MG63 (cell line): ENCODE measurements at regions not wholly inside any gene's neighbourhood (a gene's known extent, or its start where the extent isn't known, plus 50 kb on each side); places are given as distances from the start of the nearest gene placed in this dataset.
"Not testable (repeated sequence)": the region's sequence is repeated elsewhere in the genome, so short reads cannot be mapped to it uniquely, and the experiment has no call there.

ENCODE experiments used
- DNase-seq: peaks from one replicate; pipeline ENCODE4 v3.0.0-alpha.2; 2020
- H3K27me3 ChIP-seq: fragments of 250-450 bp; sonication (Bioruptor Pico); 2 replicates; pipeline ENCODE4 v1.5.1; 2020; ENCODE audit warnings: mild to moderate bottlenecking, moderate library complexity
- H3K36me3 ChIP-seq: fragments of 250-450 bp; sonication (Bioruptor Pico); 2 replicates; pipeline ENCODE4 v1.5.1; 2020; ENCODE audit warnings: mild to moderate bottlenecking, moderate library complexity
- H3K4me3 ChIP-seq: fragments of 250-450 bp; sonication (Bioruptor Pico); 2 replicates; pipeline ENCODE4 v1.5.1; 2020; ENCODE audit warnings: mild to moderate bottlenecking, moderate library complexity
- H3K9me3 ChIP-seq: fragments of 250-450 bp; sonication (Bioruptor Pico); 2 replicates; pipeline ENCODE4 v1.5.1; 2020; ENCODE audit warnings: mild to moderate bottlenecking, moderate library complexity

GRCh38 chr1:218896202-218896601, 277.5 kb upstream of the LYPLAL1 start:
- DNase-seq = no peak
- Histone ChIP-seq H3K4me3 (no peak overlapping the region), H3K9me3 (no peaks in the 10 kb centered on the region), H3K27me3 (no peaks in the 10 kb centered on the region), H3K36me3 (no peaks in the 10 kb centered on the region)

- DNase-seq = no peak
- Histone ChIP-seq H3K36me3 (no peaks in the 10 kb centered on the region), H3K4me3 (no peak overlapping the region), H3K27me3 (no peaks in the 10 kb centered on the region), H3K9me3 (no peaks in the 10 kb centered on the region)
These were observed 274.8 kb upstream of the LYPLAL1 start for GRCh38 chr1:218898921-218899320.

- no peak overlapping the region for H3K4me3 ChIP-seq
- no peaks in the 10 kb centered on the region for H3K27me3 ChIP-seq
- H3K9me3 ChIP-seq = no peaks in the 10 kb centered on the region
- H3K36me3 ChIP-seq = no peaks in the 10 kb centered on the region
- no peak for DNase-seq
These were observed 273.1 kb upstream of the LYPLAL1 start for GRCh38 chr1:218900615-218901014.

- H3K36me3 ChIP-seq = no peaks in the 10 kb centered on the region
These were observed 269.3 kb upstream of the LYPLAL1 start for GRCh38 chr1:218904416-218904815.

GRCh38 chr1:218916720-218917119, 257.0 kb upstream of the LYPLAL1 start:
- H3K36me3 ChIP-seq = no peaks in the 10 kb centered on the region
- no peak for DNase-seq
- H3K9me3 ChIP-seq = no peaks in the 10 kb centered on the region
- H3K4me3 ChIP-seq = no peak overlapping the region
- no peaks in the 10 kb centered on the region for H3K27me3 ChIP-seq

More at GRCh38 chr1:218904416-218904815, 269.3 kb upstream of the LYPLAL1 start:
- Histone ChIP-seq H3K9me3 (no peaks in the 10 kb centered on the region), H3K27me3 (no peaks in the 10 kb centered on the region), H3K4me3 (no peak overlapping the region)
- DNase-seq = no peak

GRCh38 chr1:218917656-218918055, 256.0 kb upstream of the LYPLAL1 start:
- Histone ChIP-seq H3K27me3 (no peaks in the 10 kb centered on the region), H3K4me3 (no peak overlapping the region), H3K36me3 (no peaks in the 10 kb centered on the region), H3K9me3 (no peaks in the 10 kb centered on the region)
- DNase-seq = no peak

- Histone ChIP-seq H3K4me3 (no peak overlapping the region), H3K27me3 (no peaks in the 10 kb centered on the region), H3K9me3 (no peaks in the 10 kb centered on the region), H3K36me3 (no peaks in the 10 kb centered on the region)
- DNase-seq = no peak
These were observed 247.9 kb upstream of the LYPLAL1 start for GRCh38 chr1:218925777-218926176.

GRCh38 chr1:218926631-218927030, 247.0 kb upstream of the LYPLAL1 start:
- no peaks in the 10 kb centered on the region for H3K27me3 ChIP-seq
- H3K36me3 ChIP-seq = no peaks in the 10 kb centered on the region
- H3K4me3 ChIP-seq = no peak overlapping the region
- DNase-seq = no peak
- no peaks in the 10 kb centered on the region for H3K9me3 ChIP-seq

GRCh38 chr1:218930000-218930399, 243.7 kb upstream of the LYPLAL1 start:
- Histone ChIP-seq H3K9me3 (no peaks in the 10 kb centered on the region; the same call in 1 of the 2 replicates), H3K27me3 (no peaks in the 10 kb centered on the region), H3K4me3 (no peak overlapping the region), H3K36me3 (no peaks in the 10 kb centered on the region)
- no peak for DNase-seq

- H3K36me3 ChIP-seq = no peaks in the 10 kb centered on the region
- H3K4me3 ChIP-seq = no peak overlapping the region
- H3K27me3 ChIP-seq = no peaks in the 10 kb centered on the region
- peaks cover 3% of the 10 kb centered on the region for H3K9me3 ChIP-seq
- peak; percentile 53 for DNase-seq
These were observed 243.0 kb upstream of the LYPLAL1 start for GRCh38 chr1:218930472-218931241.

GRCh38 chr1:218931324-218931723, 242.4 kb upstream of the LYPLAL1 start:
- Histone ChIP-seq H3K4me3 (no peak overlapping the region), H3K36me3 (no peaks in the 10 kb centered on the region), H3K9me3 (peaks cover 3% of the 10 kb centered on the region), H3K27me3 (no peaks in the 10 kb centered on the region)
- DNase-seq = no peak

- no peak for DNase-seq
- H3K4me3 ChIP-seq = no peak overlapping the region
These were observed 240.2 kb upstream of the LYPLAL1 start for GRCh38 chr1:218933513-218933912.

GRCh38 chr1:218935408-218935807, 238.3 kb upstream of the LYPLAL1 start:
- not testable (repeated sequence) for H3K4me3 ChIP-seq, H3K9me3 ChIP-seq, DNase-seq, H3K36me3 ChIP-seq, H3K27me3 ChIP-seq

More at GRCh38 chr1:218933513-218933912, 240.2 kb upstream of the LYPLAL1 start:
- Histone ChIP-seq H3K27me3 (no peaks in the 10 kb centered on the region), H3K9me3 (peaks cover 3% of the 10 kb centered on the region), H3K36me3 (no peaks in the 10 kb centered on the region)

- DNase-seq = no peak
- H3K36me3 ChIP-seq = no peaks in the 10 kb centered on the region
- no peak overlapping the region for H3K4me3 ChIP-seq
- H3K9me3 ChIP-seq = peaks cover 3% of the 10 kb centered on the region
- H3K27me3 ChIP-seq = no peaks in the 10 kb centered on the region
These were observed 235.4 kb upstream of the LYPLAL1 start for GRCh38 chr1:218938259-218938658.

- Histone ChIP-seq H3K9me3 (peaks cover 3% of the 10 kb centered on the region), H3K4me3 (no peak overlapping the region), H3K27me3 (no peaks in the 10 kb centered on the region), H3K36me3 (no peaks in the 10 kb centered on the region)
- DNase-seq = no peak
These were observed 234.6 kb upstream of the LYPLAL1 start for GRCh38 chr1:218939095-218939494.

GRCh38 chr1:218942431-218942830, 231.2 kb upstream of the LYPLAL1 start:
- Histone ChIP-seq H3K36me3 (no peaks in the 10 kb centered on the region), H3K9me3 (no peaks in the 10 kb centered on the region; the same call in 1 of the 2 replicates), H3K27me3 (no peaks in the 10 kb centered on the region), H3K4me3 (no peak overlapping the region)
- peak; percentile 69 for DNase-seq

- Histone ChIP-seq H3K9me3 (no peaks in the 10 kb centered on the region; the same call in 1 of the 2 replicates), H3K4me3 (no peak overlapping the region), H3K36me3 (no peaks in the 10 kb centered on the region), H3K27me3 (no peaks in the 10 kb centered on the region)
- DNase-seq = no peak
These were observed 230.3 kb upstream of the LYPLAL1 start for GRCh38 chr1:218943371-218943770.

GRCh38 chr1:218945050-218945449, 228.6 kb upstream of the LYPLAL1 start:
- no peaks in the 10 kb centered on the region for H3K36me3 ChIP-seq
- H3K27me3 ChIP-seq = no peaks in the 10 kb centered on the region
- DNase-seq = no peak
- no peak overlapping the region for H3K4me3 ChIP-seq
- no peaks in the 10 kb centered on the region; the same call in 1 of the 2 replicates for H3K9me3 ChIP-seq
